SK-N-SH (cell line): ENCODE measurements at regions not wholly inside any gene's neighbourhood (a gene's known extent, or its start where the extent isn't known, plus 50 kb on each side); places are given as distances from the start of the nearest gene placed in this dataset.

Experiments
- CTCF ChIA-PET: fragments of 300-600, 350-600 bp; formaldehyde crosslinking; extraction: SDS; loops from one replicate; lab custom pipeline; 2021; lab: Yijun Ruan, JAX
- POLR2A ChIA-PET: fragments of 350-600 bp; sonication (Branson Sonifier 250); formaldehyde crosslinking; extraction: SDS; loops from one replicate; lab custom pipeline; 2020; ENCODE audit warnings: antibody characterized with exemption, inconsistent platforms; lab: Yijun Ruan, JAX
- DNase-seq: peaks from one replicate; pipeline ENCODE4 v3.0.0; 2012
- H2AFZ ChIP-seq: fragments of 200-600 bp; sonication (generic); 2 replicates; pipeline ENCODE4 v1.8.1; 2016; ENCODE audit warnings: antibody characterized with exemption, mild to moderate bottlenecking, low read depth
- H3F3A ChIP-seq: fragments of 200-600 bp; sonication (generic); replicated peaks from 2 replicates; pipeline ENCODE3; 2016; ENCODE audit warnings: antibody characterized with exemption, mild to moderate bottlenecking; ENCODE audit not compliant: insufficient read depth
- H3K27ac ChIP-seq, 2 experiments: fragments of 200-500 bp in 1 of 2; fragments of 200-600 bp in 1 of 2; sonication (Bioruptor generic) in 1 of 2; sonication (generic), shearing (Covaris generic) in 1 of 2; 2 replicates each; pipeline versions ENCODE4 v1.5.1 to v1.6.1; 2014 to 2016; ENCODE audit warnings: low read depth in 2 of 2, inconsistent platforms in 1 of 2, low read length in 1 of 2, mild to moderate bottlenecking in 1 of 2, mixed read lengths in 1 of 2
- H3K27me3 ChIP-seq: fragments of 200-600 bp; sonication (generic), shearing (Covaris generic); 2 replicates; pipeline ENCODE4 v1.6.1; 2016; ENCODE audit warnings: mixed run types; ENCODE audit not compliant: insufficient read depth
- H3K36me3 ChIP-seq, 2 experiments: fragments of 200-500 bp in 1 of 2; fragments of 200-600 bp in 1 of 2; sonication (Bioruptor generic) in 1 of 2; sonication (generic) in 1 of 2; replicated peaks in 1 of 2; 2 replicates each; pipeline versions ENCODE3 to v1.5.1; 2014 to 2016; ENCODE audit warnings: low read length in 1 of 2, mild to moderate bottlenecking in 1 of 2; ENCODE audit not compliant: insufficient read depth in 2 of 2, control insufficient read depth in 1 of 2
- H3K4me1 ChIP-seq, 2 experiments: fragments of 200-500 bp in 1 of 2; fragments of 200-600 bp in 1 of 2; sonication (Bioruptor generic) in 1 of 2; sonication (generic), shearing (Covaris generic) in 1 of 2; 2 replicates each; pipeline versions ENCODE4 v1.5.1 to v1.6.1; 2014 to 2016; ENCODE audit warnings: low read depth in 1 of 2, low read length in 1 of 2, mixed run types in 1 of 2; ENCODE audit not compliant: insufficient read depth in 2 of 2, control insufficient read depth in 1 of 2
- H3K4me2 ChIP-seq: fragments of 200-600 bp; sonication (generic), shearing (Covaris generic); 2 replicates; pipeline ENCODE4 v1.6.1; 2017; ENCODE audit warnings: mixed run types
- H3K4me3 ChIP-seq, 2 experiments: fragments of 200-500 bp in 1 of 2; fragments of 200-600 bp in 1 of 2; sonication (Bioruptor generic) in 1 of 2; sonication (generic), shearing (Covaris generic) in 1 of 2; 2 replicates each; pipeline versions ENCODE4 v1.5.1 to v1.8.1; 2014 to 2016; ENCODE audit warnings: low read depth in 2 of 2, inconsistent platforms in 1 of 2, low read length in 1 of 2, mild to moderate bottlenecking in 1 of 2, mixed read lengths in 1 of 2, moderate library complexity in 1 of 2
- H3K79me2 ChIP-seq: fragments of 200-600 bp; sonication (generic); 2 replicates; pipeline ENCODE4 v1.8.1; 2017; ENCODE audit warnings: mild to moderate bottlenecking; ENCODE audit not compliant: insufficient read depth
- H3K9ac ChIP-seq: fragments of 200-600 bp; sonication (generic); 2 replicates; pipeline ENCODE4 v1.6.1; 2017; ENCODE audit warnings: mixed run types
- H3K9me2 ChIP-seq: fragments of 200-600 bp; sonication (generic); 2 replicates; pipeline ENCODE4 v1.6.1; 2017; ENCODE audit warnings: mixed run types
- H3K9me3 ChIP-seq: fragments of 200-600 bp; sonication (generic); 2 replicates; pipeline ENCODE4 v1.6.1; 2017; ENCODE audit warnings: mixed run types, mild to moderate bottlenecking, moderate library complexity
- H4K20me1 ChIP-seq: fragments of 200-600 bp; sonication (generic); 2 replicates; pipeline ENCODE4 v1.6.1; 2017; ENCODE audit warnings: mild to moderate bottlenecking, mixed run types; ENCODE audit not compliant: insufficient read depth
- CTCF ChIP-seq: fragments of 200-600 bp; sonication (generic); IDR thresholded peaks from 2 replicates; pipeline ENCODE4 v1.6.1; 2017; ENCODE audit warnings: antibody characterized with exemption, mild to moderate bottlenecking, moderate library complexity
- ELF1 ChIP-seq: IDR thresholded peaks from 2 replicates; pipeline ENCODE4 v1.4.0; 2012
- EP300 ChIP-seq, 2 experiments: IDR thresholded peaks; 2 replicates each; pipeline versions ENCODE4 v1.4.0 to v1.6.1; 2012; ENCODE audit warnings: borderline replicate concordance in 1 of 2, low read depth in 1 of 2, low read length in 1 of 2
- EZH2phosphoT487 ChIP-seq: fragments of 200-600 bp; sonication (generic); IDR thresholded peaks from 2 replicates; pipeline ENCODE4 v1.6.1; 2017; ENCODE audit warnings: low read depth, mixed run types, mild to moderate bottlenecking, antibody characterized with exemption, moderate library complexity, borderline replicate concordance
- GABPA ChIP-seq: IDR thresholded peaks from 2 replicates; pipeline ENCODE4 v1.4.0; 2012; ENCODE audit warnings: low read depth, mild to moderate bottlenecking
- GATA2 ChIP-seq: sonication (generic); formaldehyde crosslinking; IDR thresholded peaks from 2 replicates; pipeline ENCODE4 v1.5.0; 2020; ENCODE audit warnings: mild to moderate bottlenecking, missing genetic modification reagents
- MEF2A ChIP-seq: IDR thresholded peaks from 2 replicates; pipeline ENCODE4 v1.4.0; 2012; ENCODE audit warnings: low read depth, borderline replicate concordance
- NFIC ChIP-seq: IDR thresholded peaks from 2 replicates; pipeline ENCODE4 v1.4.0; 2012; ENCODE audit warnings: borderline replicate concordance
- PBX3 ChIP-seq: IDR thresholded peaks from 2 replicates; pipeline ENCODE4; 2012
- POLR2AphosphoS5 ChIP-seq: IDR thresholded peaks from 2 replicates; pipeline ENCODE4 v1.6.1; 2012; ENCODE audit warnings: low read depth, low read length
- RCOR1 ChIP-seq: fragments of 150-350 bp; IDR thresholded peaks from 2 replicates; pipeline ENCODE4 v1.6.1; 2017; ENCODE audit warnings: antibody characterized with exemption, low read length
- RXRA ChIP-seq: IDR thresholded peaks from 2 replicates; pipeline ENCODE4 v1.4.0; 2012; ENCODE audit warnings: low read depth, mild to moderate bottlenecking, borderline replicate concordance
- SIN3A ChIP-seq: IDR thresholded peaks from 2 replicates; pipeline ENCODE4 v1.6.1; 2012; ENCODE audit warnings: low read depth, mild to moderate bottlenecking, low read length, moderate library complexity, borderline replicate concordance
- TCF12 ChIP-seq: IDR thresholded peaks from 2 replicates; pipeline ENCODE4 v1.4.0; 2012
- TEAD4 ChIP-seq: IDR thresholded peaks from 2 replicates; pipeline ENCODE4 v1.4.0; 2012; ENCODE audit warnings: mild to moderate bottlenecking, borderline replicate concordance; ENCODE audit not compliant: insufficient read depth
- USF1 ChIP-seq: IDR thresholded peaks from 2 replicates; pipeline ENCODE4 v1.4.0; 2012; ENCODE audit warnings: low read depth, borderline replicate concordance
- USF2 ChIP-seq: fragments of 150-350 bp; IDR thresholded peaks from 2 replicates; pipeline ENCODE4 v1.6.1; 2017; ENCODE audit warnings: antibody characterized with exemption, low read length, low read depth, borderline replicate concordance
- YY1 ChIP-seq: IDR thresholded peaks from 2 replicates; pipeline ENCODE4 v1.4.0; 2012; ENCODE audit warnings: low read depth, mild to moderate bottlenecking
- WGBS: methylation state at CpG from one replicate; pipeline ENCODE4 v1.1.6; 2017; ENCODE audit warnings: low lambda C conversion rate; 5-methylcytosine and 5-hydroxymethylcytosine counted together

GRCh38 chr17:33687831-33688230, 394.7 kb upstream of the ASIC2 start (continued):
- TF ChIP-seq ELF1 = no peak
- no peak for TF ChIP-seq SIN3A
- no peak for TF ChIP-seq NFIC

- no peaks in the 10 kb centered on the region for H4K20me1 ChIP-seq
- no peak overlapping the region for H2AFZ ChIP-seq
- no peaks in the 10 kb centered on the region for H3K27me3 ChIP-seq
- WGBS = 39% methylated on average over 4 of the region's 4 CpGs
- no peaks in the 10 kb centered on the region for H3K36me3 ChIP-seq
- H3K27ac ChIP-seq = no peak overlapping the region
- TF ChIP-seq GABPA (no peak), CTCF (no peak), USF2 (no peak), RXRA (no peak), TEAD4 (no peak), PBX3 (no peak), EP300 (IDR thresholded peaks at IDR 0.05; ENCODE audit: borderline replicate concordance in 1 of 2, low read depth in 1 of 2, low read length in 1 of 2) (no peak), NFIC (no peak), TCF12 (no peak), POLR2AphosphoS5 (no peak), EZH2phosphoT487 (no peak), MEF2A (no peak), YY1 (no peak), RCOR1 (no peak), SIN3A (no peak), USF1 (no peak), GATA2 (no peak)
- POLR2A ChIA-PET = no interaction called here
- DNase-seq = no peak
- H3F3A ChIP-seq = no peaks in the 10 kb centered on the region
- H3K9me2 ChIP-seq = no peaks in the 10 kb centered on the region
- CTCF ChIA-PET = interaction anchor here (1.0 to 1.3 kb wide), 3 partner anchors 14 to 62 kb away, joined by 3 to 4 read pairs (median 4); no protein-coding TSS in a partner anchor
- H3K79me2 ChIP-seq = no peaks in the 10 kb centered on the region
- H3K4me3 ChIP-seq = no peak overlapping the region
- H3K4me2 ChIP-seq = no peak overlapping the region
- H3K4me1 ChIP-seq = no peaks in the 10 kb centered on the region; a peak in 1 of 4 replicates
- H3K9ac ChIP-seq = no peak overlapping the region
- no peaks in the 10 kb centered on the region for H3K9me3 ChIP-seq
Observed at GRCh38 chr17:33688771-33689170, 395.7 kb upstream of the ASIC2 start.
